Parathyroid adenoma (tissue), 2 donors: ENCODE measurements at regions not wholly inside any gene's neighbourhood (a gene's known extent, or its start where the extent isn't known, plus 50 kb on each side); places are given as distances from the start of the nearest gene placed in this dataset.
"Not testable (repeated sequence)": the region's sequence is repeated elsewhere in the genome, so short reads cannot be mapped to it uniquely, and the experiment has no call there.

Experiments used
- H2AFZ ChIP-seq: fragments of 300-600 bp; sonication (generic); one replicate; pipeline ENCODE4 v1.7.0; 2017; ENCODE audit warnings: antibody characterized with exemption, mild to moderate bottlenecking
- H3K27ac ChIP-seq: fragments of 300-600 bp; sonication (generic); one replicate; pipeline ENCODE4 v1.7.0; 2017
- H3K27me3 ChIP-seq: fragments of 300-600 bp; sonication (generic); one replicate; pipeline ENCODE4 v1.7.0; 2017; ENCODE audit warnings: low read length; ENCODE audit not compliant: control insufficient read depth, insufficient read depth
- H3K36me3 ChIP-seq: fragments of 300-600 bp; sonication (generic); one replicate; pipeline ENCODE4 v1.7.0; 2017; ENCODE audit warnings: low read length; ENCODE audit not compliant: control insufficient read depth, insufficient read depth
- H3K4me1 ChIP-seq: fragments of 300-600 bp; sonication (generic); one replicate; pipeline ENCODE4 v1.7.0; 2017; ENCODE audit warnings: control low read depth
- H3K4me2 ChIP-seq: fragments of 300-600 bp; sonication (generic); one replicate; pipeline ENCODE4 v1.7.0; 2017; ENCODE audit warnings: low read length
- H3K4me3 ChIP-seq: fragments of 300-600 bp; sonication (generic); one replicate; pipeline ENCODE4 v1.7.0; 2017; ENCODE audit warnings: low read depth, low read length
- H3K79me2 ChIP-seq: fragments of 300-600 bp; sonication (generic); one replicate; pipeline ENCODE4 v1.7.0; 2017; ENCODE audit warnings: control low read depth
- H3K9ac ChIP-seq: fragments of 300-600 bp; sonication (generic); one replicate; pipeline ENCODE4 v1.7.0; 2017; ENCODE audit warnings: mild to moderate bottlenecking
- H3K9me3 ChIP-seq: fragments of 300-600 bp; sonication (generic); one replicate; pipeline ENCODE4 v1.7.0; 2017; ENCODE audit warnings: low read length; ENCODE audit not compliant: control insufficient read depth
- TF ChIP-seq, protein P1 (sequence below): fragments of 300-600 bp; sonication (generic); IDR thresholded peaks from one replicate; pipeline ENCODE4 v1.7.0; 2017; ENCODE audit warnings: antibody characterized with exemption, mild to moderate bottlenecking
- donor health status: primary hyperparathyroidism.

DNA sequence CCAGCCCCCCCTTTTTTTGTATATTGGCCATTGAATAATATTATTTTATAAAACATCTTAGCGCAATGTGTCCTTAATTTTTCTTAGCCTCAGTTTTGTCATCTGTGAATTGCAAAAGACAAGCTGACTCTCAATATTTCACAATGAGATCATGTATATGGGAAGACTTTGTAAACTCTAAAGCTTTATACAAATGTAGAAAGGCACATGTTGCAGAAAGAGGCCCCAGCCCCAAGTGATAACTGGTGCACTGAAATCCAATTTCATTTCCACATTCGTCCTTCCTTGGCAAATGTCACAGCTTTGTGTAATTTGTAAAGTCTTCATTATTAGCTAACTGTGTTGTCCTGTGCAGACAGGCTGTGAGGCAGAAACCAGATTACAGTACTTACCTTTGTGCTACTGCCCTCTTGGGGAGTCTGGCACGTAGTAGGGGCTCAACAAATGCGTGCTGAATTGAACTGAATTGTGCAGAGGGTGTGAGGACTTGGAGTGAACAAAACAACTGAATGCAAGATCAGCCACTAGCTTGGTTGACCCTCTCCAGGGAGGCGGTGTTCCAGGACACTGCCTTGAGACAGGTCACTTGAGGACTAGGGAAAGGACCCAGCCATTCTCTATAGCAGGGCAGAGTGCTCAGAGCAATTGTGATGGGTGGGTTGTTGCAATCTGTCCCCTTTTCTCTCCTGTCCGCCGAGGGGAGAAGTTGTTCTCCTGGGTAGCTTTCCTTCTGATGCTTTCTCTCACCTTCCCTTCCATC, 74.6 kb downstream of the LMO4 start:
- Histone ChIP-seq H3K4me2 (no peak overlapping the region), H2AFZ (no peak overlapping the region), H3K79me2 (no peaks in the 10 kb centered on the region), H3K4me3 (no peak overlapping the region), H3K27me3 (no peaks in the 10 kb centered on the region), H3K9ac (no peak overlapping the region), H3K4me1 (no peaks in the 10 kb centered on the region), H3K27ac (no peak overlapping the region), H3K36me3 (no peaks in the 10 kb centered on the region), H3K9me3 (no peaks in the 10 kb centered on the region)
- TF ChIP-seq, protein P1, sequence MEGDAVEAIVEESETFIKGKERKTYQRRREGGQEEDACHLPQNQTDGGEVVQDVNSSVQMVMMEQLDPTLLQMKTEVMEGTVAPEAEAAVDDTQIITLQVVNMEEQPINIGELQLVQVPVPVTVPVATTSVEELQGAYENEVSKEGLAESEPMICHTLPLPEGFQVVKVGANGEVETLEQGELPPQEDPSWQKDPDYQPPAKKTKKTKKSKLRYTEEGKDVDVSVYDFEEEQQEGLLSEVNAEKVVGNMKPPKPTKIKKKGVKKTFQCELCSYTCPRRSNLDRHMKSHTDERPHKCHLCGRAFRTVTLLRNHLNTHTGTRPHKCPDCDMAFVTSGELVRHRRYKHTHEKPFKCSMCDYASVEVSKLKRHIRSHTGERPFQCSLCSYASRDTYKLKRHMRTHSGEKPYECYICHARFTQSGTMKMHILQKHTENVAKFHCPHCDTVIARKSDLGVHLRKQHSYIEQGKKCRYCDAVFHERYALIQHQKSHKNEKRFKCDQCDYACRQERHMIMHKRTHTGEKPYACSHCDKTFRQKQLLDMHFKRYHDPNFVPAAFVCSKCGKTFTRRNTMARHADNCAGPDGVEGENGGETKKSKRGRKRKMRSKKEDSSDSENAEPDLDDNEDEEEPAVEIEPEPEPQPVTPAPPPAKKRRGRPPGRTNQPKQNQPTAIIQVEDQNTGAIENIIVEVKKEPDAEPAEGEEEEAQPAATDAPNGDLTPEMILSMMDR: no peak

DNA sequence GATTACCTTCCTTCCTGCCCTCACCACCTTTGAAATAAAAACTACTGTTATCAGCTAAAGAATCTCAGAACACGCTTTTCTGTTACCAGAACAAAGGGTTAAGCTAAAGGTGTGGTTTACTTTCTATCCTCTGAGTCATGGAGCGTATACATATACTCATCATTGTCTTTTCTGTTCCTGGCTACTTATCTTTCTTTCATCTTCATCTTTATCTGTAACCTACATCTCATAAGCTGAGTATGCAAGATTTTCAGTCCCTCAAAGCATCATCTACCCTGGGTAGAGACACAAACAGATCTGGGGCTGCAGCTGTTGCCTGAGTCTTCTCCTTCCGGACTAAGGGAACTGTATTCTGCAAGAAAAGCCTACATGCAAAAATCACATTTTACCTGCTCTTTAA, 75.6 kb downstream of the LMO4 start:
- Histone ChIP-seq H3K9ac (no peak overlapping the region), H3K36me3 (no peaks in the 10 kb centered on the region), H3K4me3 (no peak overlapping the region), H2AFZ (no peak overlapping the region), H3K4me2 (no peak overlapping the region), H3K9me3 (no peaks in the 10 kb centered on the region), H3K27ac (no peak overlapping the region), H3K27me3 (no peaks in the 10 kb centered on the region), H3K4me1 (no peaks in the 10 kb centered on the region), H3K79me2 (no peaks in the 10 kb centered on the region)
- TF ChIP-seq, protein P1: no peak

DNA sequence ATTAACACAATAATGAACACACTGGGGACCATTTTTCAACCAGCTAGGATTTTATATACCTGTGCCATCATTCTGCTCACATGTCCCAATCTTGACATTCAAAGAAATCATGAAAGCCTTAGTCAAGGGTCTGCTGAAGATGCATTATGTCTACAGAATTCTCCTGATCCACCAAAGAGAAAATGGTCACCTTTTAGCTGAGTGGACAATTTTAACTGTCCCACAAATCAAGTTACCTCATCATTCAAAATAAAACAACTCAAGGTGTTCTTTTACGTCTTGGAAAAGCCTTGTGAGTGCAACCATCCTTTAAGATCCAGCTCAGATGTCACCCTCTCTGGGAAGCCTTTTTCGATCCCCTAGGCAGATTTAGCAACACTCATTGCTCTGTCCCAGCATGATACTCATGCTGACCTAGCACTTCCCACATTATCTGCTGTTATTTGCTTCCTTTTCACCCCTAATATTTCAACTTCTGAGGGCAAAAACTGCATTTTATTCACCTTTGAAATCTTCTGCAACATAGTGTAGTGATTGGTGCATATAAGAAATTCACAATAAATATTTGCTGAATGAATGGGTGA, 80.1 kb downstream of the LMO4 start:
- Histone ChIP-seq H3K79me2 (no peaks in the 10 kb centered on the region), H2AFZ (no peak overlapping the region), H3K27ac (no peak overlapping the region), H3K4me2 (no peak overlapping the region), H3K9ac (no peak overlapping the region), H3K4me1 (no peaks in the 10 kb centered on the region), H3K9me3 (no peaks in the 10 kb centered on the region), H3K27me3 (no peaks in the 10 kb centered on the region), H3K36me3 (no peaks in the 10 kb centered on the region), H3K4me3 (no peak overlapping the region)
- TF ChIP-seq, protein P1: no peak

DNA sequence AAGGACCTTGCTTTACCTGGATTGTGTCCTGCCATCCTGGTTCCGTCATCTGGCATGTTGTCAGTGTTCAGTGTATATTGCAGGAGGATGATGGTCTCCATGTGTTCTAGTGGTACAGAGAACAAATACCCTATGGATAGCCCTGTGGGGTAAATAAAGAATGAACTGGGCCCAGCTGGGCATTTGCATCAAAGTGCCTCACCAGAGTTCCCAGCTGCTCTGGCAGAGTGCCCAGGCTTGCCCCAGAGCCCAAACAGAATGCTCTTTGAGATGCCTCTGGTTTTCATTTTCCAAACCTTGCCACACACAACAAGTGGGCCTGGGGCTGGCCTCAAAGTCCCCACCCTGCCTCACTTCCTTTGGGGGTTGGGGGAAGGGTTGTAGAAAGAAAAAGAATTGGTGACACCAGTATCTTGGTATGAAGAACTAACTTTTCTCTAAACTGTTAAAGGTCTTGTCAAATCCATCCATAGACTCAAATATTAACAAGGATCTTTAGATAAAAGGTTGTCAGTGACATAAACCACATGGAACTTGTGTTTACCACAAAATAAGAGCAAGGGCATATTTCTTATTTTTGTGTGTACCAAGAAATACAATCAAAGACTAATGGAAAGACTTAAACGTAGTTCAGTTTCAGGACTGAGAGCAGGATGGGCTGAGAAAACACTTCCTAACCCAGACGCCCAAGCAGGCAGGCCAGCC, 82.2 kb downstream of the LMO4 start:
- H3K9ac ChIP-seq: no peak overlapping the region
- TF ChIP-seq, protein P1: no peak
- H3K4me2 ChIP-seq: no peak overlapping the region
- H3K36me3 ChIP-seq: no peaks in the 10 kb centered on the region
- no peaks in the 10 kb centered on the region for H3K79me2 ChIP-seq
- no peak overlapping the region for H2AFZ ChIP-seq
- no peak overlapping the region for H3K4me3 ChIP-seq
- no peaks in the 10 kb centered on the region for H3K9me3 ChIP-seq
- H3K27ac ChIP-seq: no peak overlapping the region
- no peaks in the 10 kb centered on the region for H3K4me1 ChIP-seq
- no peaks in the 10 kb centered on the region for H3K27me3 ChIP-seq

DNA sequence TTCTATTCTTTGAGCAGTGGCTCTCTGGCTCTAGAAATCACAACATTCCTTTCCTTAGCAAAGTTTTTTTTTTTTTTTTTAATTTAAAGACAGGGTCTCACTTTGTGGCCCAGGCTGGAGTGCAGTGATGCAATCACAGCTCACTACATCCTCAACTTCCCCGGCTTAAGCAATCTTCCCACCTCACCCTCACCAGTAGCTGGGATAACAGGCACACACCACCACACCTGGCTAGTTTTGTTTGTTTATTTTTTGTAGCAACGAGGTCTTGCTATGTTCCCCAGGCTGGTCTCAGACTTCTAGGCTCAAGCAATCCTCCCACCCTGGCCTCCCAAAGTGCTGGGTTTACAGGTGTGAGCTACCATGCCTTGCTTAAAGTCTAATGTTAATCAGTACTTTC, 85.2 kb downstream of the LMO4 start:
- H3K27me3 ChIP-seq, H3K36me3 ChIP-seq, H3K4me3 ChIP-seq, H3K4me2 ChIP-seq, H3K79me2 ChIP-seq, H3K9ac ChIP-seq, H3K4me1 ChIP-seq, H3K27ac ChIP-seq, H2AFZ ChIP-seq, H3K9me3 ChIP-seq: not testable (repeated sequence)
